ENCODE measurements at regions not wholly inside any gene's neighbourhood (a gene's known extent, or its start where the extent isn't known, plus 50 kb on each side); places are given as distances from the start of the nearest gene placed in this dataset.

DNA sequence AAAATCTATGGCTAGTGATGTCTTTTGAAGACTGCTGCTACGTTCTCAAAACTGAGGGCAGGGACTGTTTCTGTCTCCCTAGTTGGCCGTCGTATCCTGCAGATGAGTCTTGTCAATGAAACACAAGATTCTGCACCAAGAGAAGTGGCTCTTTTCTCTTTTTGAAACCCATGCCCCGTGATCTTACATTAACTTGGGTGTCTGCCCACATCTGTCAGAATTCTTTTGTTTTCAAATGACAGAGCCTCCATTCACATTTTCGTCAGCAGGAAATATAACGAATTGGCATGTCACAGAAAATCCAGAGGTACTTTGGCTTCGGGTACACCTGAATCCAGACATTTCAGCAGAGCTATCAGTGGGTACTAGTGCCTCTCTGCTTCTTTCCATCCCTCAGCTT lies 331.3 kb upstream of the PROK2 start:
- no peak overlapping the region for H3K4me3 Mint-ChIP-seq

DNA sequence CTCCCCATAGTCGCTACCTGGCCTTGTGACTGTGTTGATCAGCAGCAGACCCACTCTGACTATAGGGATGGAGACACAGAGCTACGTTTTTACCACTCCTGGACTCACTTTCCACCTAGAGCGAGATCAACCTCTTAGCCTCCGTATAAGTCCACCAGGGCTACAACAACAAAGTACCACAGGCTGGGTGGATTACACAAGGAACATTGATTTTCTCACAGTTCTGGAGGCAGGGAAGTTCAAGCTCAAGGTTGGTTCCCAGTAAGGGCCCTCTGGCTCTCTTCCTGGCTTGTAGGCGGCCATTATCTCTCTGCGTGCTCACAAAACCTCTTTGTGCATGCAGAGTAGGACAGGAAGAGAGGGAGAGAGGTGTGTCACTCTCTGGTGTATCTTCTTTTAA lies 330.4 kb upstream of the PROK2 start:
- no peaks in the 10 kb centered on the region for H4K20me1 ChIP-seq (replicated peaks; ENCODE audit: insufficient read depth)
- H3K9me2 ChIP-seq (ENCODE audit: insufficient read depth), result peaks cover 8% of the 10 kb centered on the region; the same call in 1 of the 2 replicates
- no peak for ATAC-seq
- no peaks in the 10 kb centered on the region for H3F3A ChIP-seq (replicated peaks; ENCODE audit: low read depth)
- Mint-ChIP-seq H3K4me3 (no peak overlapping the region), H3K27ac (no peak overlapping the region), H3K9me3 (no peaks in the 10 kb centered on the region), H3K4me1 (peaks cover 3% of the 10 kb centered on the region; the same call in 2 of the 3 replicates), H3K27me3 (ENCODE audit: insufficient read depth, low read depth, poor library complexity) (peaks cover 2% of the 10 kb centered on the region), H3K36me3 (ENCODE audit: low read depth) (no peaks in the 10 kb centered on the region)
- no peaks in the 10 kb centered on the region for H3K27me3 ChIP-seq (ENCODE audit: insufficient read depth)
- no peaks in the 10 kb centered on the region for H3K4me1 ChIP-seq (ENCODE audit: insufficient read depth)
- H3K4me3 ChIP-seq, result no peak overlapping the region
- H2AFZ ChIP-seq, result peak overlapping the region; percentile 63; the same call in 1 of the 2 replicates
- DNase-seq (ENCODE audit: low spot score), result no peak
- H3K79me2 ChIP-seq (replicated peaks; ENCODE audit: insufficient read depth), result no peaks in the 10 kb centered on the region
- H3K36me3 ChIP-seq (ENCODE audit: insufficient read depth), result no peaks in the 10 kb centered on the region
- H3K4me2 ChIP-seq, result no peak overlapping the region
- no peak overlapping the region for H3K27ac ChIP-seq (ENCODE audit: low read depth)
- TF ChIP-seq NANOG (IDR thresholded peaks at IDR 0.05; ENCODE audit: borderline replicate concordance) (no peak), JUNB (IDR thresholded peaks at IDR 0.05; ENCODE audit: unreplicated experiment) (no peak), CREB1 (CRISPR knock-in tag; IDR thresholded peaks at IDR 0.05; ENCODE audit: low read depth) (no peak), ZNF462 (CRISPR knock-in tag; IDR thresholded peaks at IDR 0.05) (no peak), ZNF114 (CRISPR knock-in tag; IDR thresholded peaks at IDR 0.05) (no peak), CTCF (conservative IDR thresholded peaks at IDR 0.05; ENCODE audit: low read depth in 2 of 2) (no peak), POLR2AphosphoS5 (IDR thresholded peaks at IDR 0.05; ENCODE audit: low read depth) (no peak)

More for the DNA sequence above, 331.3 kb upstream of the PROK2 start:
- H3K36me3 Mint-ChIP-seq (ENCODE audit: low read depth), result no peaks in the 10 kb centered on the region
- H3K27me3 Mint-ChIP-seq (ENCODE audit: insufficient read depth, low read depth, poor library complexity), result peaks cover 2% of the 10 kb centered on the region
- Histone ChIP-seq H3K27ac (ENCODE audit: low read depth) (no peak overlapping the region), H3K4me1 (ENCODE audit: insufficient read depth) (no peaks in the 10 kb centered on the region), H3F3A (replicated peaks; ENCODE audit: low read depth) (no peaks in the 10 kb centered on the region), H3K36me3 (ENCODE audit: insufficient read depth) (no peaks in the 10 kb centered on the region), H3K27me3 (ENCODE audit: insufficient read depth) (no peaks in the 10 kb centered on the region), H4K20me1 (replicated peaks; ENCODE audit: insufficient read depth) (no peaks in the 10 kb centered on the region), H3K4me3 (no peak overlapping the region), H3K9me2 (ENCODE audit: insufficient read depth) (peaks cover 8% of the 10 kb centered on the region; the same call in 1 of the 2 replicates), H3K4me2 (no peak overlapping the region), H2AFZ (no peak overlapping the region), H3K79me2 (replicated peaks; ENCODE audit: insufficient read depth) (no peaks in the 10 kb centered on the region)
- peaks cover 3% of the 10 kb centered on the region; the same call in 2 of the 3 replicates for H3K4me1 Mint-ChIP-seq
- DNase-seq (ENCODE audit: low spot score), result no peak
- H3K9me3 Mint-ChIP-seq, result no peaks in the 10 kb centered on the region
- no peak for TF ChIP-seq CREB1 (CRISPR knock-in tag; IDR thresholded peaks at IDR 0.05; ENCODE audit: low read depth)
- TF ChIP-seq, protein P1, sequence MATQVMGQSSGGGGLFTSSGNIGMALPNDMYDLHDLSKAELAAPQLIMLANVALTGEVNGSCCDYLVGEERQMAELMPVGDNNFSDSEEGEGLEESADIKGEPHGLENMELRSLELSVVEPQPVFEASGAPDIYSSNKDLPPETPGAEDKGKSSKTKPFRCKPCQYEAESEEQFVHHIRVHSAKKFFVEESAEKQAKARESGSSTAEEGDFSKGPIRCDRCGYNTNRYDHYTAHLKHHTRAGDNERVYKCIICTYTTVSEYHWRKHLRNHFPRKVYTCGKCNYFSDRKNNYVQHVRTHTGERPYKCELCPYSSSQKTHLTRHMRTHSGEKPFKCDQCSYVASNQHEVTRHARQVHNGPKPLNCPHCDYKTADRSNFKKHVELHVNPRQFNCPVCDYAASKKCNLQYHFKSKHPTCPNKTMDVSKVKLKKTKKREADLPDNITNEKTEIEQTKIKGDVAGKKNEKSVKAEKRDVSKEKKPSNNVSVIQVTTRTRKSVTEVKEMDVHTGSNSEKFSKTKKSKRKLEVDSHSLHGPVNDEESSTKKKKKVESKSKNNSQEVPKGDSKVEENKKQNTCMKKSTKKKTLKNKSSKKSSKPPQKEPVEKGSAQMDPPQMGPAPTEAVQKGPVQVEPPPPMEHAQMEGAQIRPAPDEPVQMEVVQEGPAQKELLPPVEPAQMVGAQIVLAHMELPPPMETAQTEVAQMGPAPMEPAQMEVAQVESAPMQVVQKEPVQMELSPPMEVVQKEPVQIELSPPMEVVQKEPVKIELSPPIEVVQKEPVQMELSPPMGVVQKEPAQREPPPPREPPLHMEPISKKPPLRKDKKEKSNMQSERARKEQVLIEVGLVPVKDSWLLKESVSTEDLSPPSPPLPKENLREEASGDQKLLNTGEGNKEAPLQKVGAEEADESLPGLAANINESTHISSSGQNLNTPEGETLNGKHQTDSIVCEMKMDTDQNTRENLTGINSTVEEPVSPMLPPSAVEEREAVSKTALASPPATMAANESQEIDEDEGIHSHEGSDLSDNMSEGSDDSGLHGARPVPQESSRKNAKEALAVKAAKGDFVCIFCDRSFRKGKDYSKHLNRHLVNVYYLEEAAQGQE (IDR thresholded peaks at IDR 0.05; ENCODE audit: unreplicated experiment), result no peak
- ATAC-seq, result no peak
- no peak overlapping the region for H3K27ac Mint-ChIP-seq
